ENCODE measurements at regions not wholly inside any gene's neighbourhood (a gene's known extent, or its start where the extent isn't known, plus 50 kb on each side); places are given as distances from the start of the nearest gene placed in this dataset.
"Not testable (repeated sequence)": the region's sequence is repeated elsewhere in the genome, so short reads cannot be mapped to it uniquely, and the experiment has no call there.

- not testable (repeated sequence) for DNase-seq (ENCODE audit: low read depth)
Measured at GRCh38 chr9:40930426-40930825, 198.1 kb downstream of the FOXD4L6 start.

GRCh38 chr9:40929488-40929845 lies 199.0 kb downstream of the FOXD4L6 start:
- not testable (repeated sequence) for DNase-seq (ENCODE audit: low read depth)

- DNase-seq (ENCODE audit: low read depth): no peak
Measured at GRCh38 chr9:40928803-40929487, 199.5 kb downstream of the FOXD4L6 start.

DNA sequence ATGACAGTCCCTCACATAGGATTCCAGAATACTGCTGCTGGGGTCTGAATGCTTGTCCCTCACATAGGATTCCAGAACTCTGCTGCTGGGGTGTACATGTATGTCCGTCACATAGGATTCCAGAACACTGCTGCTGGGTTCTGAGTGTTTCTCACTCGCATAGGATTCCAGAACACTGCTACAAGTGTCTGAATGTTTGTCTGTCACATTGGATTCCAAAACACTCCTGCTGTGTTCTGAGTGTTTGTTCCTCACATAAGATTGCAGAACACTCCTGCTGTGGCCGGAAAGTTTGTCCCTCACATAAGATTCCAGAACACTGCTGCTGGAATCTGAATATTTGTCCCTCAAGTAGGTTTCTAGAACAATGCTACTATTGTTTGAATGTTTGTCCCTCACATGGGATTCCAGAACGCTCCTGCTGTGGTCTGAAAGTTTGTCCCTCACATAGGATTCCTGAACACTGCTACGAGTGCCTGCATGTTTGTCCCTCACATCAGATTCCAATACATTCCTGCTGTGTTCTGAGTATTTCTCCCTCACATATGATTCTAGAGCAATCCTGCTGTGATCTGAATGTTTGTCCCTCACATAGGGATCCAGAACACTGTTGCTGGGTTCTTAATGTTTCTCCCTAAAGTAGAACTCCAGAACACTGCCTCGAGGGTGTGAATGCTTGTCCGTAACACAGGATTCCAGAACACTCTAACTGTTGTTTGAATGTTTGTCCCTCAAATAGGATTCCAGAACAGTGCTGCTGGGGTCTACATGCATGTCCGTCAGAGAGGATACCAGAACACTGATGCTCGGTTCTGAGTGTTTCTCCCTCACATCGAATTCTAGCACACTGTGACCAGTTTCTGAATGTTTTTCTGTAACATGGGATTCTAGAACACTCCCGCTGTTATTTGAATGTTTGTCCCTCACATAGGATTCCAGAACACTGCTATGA lies 200.4 kb downstream of the FOXD4L6 start:
- DNase-seq (ENCODE audit: low read depth): no peak

GRCh38 chr9:40927260-40927631 lies 201.2 kb downstream of the FOXD4L6 start:
- DNase-seq (ENCODE audit: low read depth): no peak

DNA sequence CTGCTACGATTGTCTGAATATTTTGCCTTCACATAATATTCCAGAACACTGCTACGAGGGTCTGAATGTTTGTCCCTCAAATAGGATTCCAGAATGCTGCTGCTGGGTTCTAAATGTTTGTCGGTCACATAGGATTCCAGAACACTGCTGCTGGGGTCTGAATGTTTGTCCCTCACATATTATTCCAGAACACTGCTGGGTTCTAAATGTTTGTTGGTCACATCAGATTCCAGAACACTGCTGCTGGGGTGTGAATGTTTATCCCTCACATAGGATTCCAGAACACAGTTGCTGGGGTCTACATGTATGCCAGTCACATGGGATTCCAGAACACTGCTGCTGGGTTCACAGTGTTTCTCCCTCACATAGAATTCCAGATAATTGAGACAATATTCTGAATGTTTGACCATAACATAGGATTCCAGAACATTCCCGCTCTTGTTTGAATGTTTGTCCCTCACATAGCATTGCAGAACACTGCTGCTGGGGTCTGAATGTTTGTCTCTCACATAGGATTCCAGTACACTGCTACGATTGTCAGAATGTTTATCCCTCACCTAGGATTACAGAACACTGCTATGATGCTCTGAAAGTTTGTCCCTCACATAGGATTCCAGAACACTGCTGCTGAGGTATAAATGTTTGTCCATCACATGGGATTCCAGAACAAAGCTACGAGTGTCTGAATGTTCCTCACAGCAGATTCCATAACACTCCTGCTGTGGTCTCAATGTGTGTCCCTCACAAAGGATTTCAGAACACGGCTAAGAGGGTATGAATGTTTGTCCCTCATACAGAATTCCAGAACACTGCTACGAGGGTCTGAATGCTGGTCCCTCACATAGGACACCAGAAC lies 201.8 kb downstream of the FOXD4L6 start:
- DNase-seq (ENCODE audit: low read depth): no peak

GRCh38 chr9:40925149-40925548 lies 203.3 kb downstream of the FOXD4L6 start:
- DNase-seq (ENCODE audit: low read depth): no peak

DNA sequence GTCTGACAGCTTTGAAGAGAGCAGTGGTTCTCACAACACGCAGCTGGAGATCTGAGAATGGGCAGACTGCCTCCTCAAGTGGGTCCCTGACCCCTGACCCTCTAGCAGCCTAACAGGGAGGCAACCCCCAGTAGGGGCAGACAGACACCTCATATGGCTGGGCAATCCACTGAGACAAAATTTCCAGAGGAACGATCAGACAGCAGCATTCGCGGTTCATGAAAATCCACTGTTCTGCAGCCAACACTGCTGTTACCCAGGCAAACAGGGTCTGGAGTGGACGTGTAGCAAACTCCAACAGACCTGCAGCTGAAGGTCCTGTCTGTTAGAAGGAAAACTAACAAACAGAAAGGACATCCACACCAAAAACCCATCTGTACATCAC lies 212.1 kb downstream of the FOXD4L6 start:
- not testable (repeated sequence) for DNase-seq (ENCODE audit: low read depth)

- not testable (repeated sequence) for DNase-seq (ENCODE audit: low read depth)
Measured at GRCh38 chr9:40915660-40916398, 212.7 kb downstream of the FOXD4L6 start.

DNA sequence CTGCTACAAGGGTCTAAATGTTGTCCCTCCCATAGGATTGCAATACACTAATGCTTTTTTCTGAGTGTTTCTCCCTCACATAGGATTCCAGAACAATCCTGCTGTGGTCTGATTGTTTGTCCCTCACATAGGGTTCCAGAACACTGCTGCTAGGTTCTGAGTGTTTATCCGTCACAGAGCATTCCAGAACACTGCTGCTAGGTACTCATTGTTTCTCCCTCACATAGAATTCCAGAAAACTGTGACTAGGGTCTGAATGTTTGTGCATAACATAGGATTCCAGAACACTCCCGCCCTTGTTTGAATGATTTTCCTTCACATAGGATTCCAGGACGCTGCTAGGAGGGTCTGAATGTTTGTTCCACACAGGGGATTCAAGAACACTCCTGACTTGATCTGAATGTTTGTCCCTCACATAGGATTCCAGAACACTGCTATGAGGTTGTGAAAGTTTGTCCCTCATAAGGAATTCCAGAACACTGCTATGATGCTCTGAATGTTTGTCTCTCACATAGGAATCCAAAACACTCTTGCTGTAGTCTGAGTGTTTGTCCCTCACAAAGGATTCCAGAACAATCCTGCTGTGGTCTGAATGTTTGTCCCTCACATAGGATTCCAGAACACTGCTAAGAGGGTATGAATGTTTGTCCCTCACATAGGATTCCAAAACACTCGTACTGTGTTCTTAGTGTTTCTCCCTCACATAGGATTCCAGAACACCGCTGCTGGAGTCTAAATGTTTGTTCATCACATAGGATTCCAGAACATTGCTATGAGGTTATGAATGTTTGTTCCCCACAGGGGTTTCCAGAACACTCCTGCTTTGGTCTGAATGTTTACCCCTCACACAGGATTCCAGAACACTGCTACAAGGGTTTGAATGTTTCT lies 213.5 kb downstream of the FOXD4L6 start:
- DNase-seq (ENCODE audit: low read depth): no peak

- no peak for DNase-seq (ENCODE audit: low read depth)
Measured at GRCh38 chr9:40913928-40914673, 214.4 kb downstream of the FOXD4L6 start.

DNA sequence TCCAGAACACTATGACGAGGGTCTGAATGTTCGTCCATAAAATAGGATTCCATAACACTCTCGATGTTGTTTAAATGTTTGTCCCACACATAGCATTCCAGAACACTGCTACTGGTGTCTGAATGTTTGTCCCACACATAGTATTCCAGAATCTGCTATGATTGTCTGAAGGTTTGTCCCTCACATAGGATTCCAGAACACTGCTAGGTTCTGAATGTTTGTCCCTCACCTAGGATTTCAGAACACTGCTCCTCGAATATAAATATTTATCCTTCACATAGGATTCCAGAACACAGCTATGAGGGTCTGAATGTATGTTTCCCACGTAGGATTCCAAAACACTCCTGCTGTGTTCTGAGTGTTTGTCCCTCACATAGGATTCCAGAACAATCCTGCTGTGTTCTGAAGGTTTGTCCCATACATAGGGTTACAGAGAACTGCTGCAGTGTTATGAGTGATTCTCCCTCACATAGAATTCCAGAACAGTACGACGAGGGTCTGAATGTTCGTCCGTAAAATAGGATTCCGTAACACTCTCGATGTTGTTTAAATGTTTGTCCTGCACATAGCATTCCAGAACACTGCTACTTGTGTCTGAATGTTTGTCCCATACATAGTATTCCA lies 215.3 kb downstream of the FOXD4L6 start:
- no peak for DNase-seq (ENCODE audit: low read depth)

- not testable (repeated sequence) for DNase-seq (ENCODE audit: low read depth)
Measured at GRCh38 chr9:40912679-40913078, 215.8 kb downstream of the FOXD4L6 start.

GRCh38 chr9:40911647-40912046 lies 216.8 kb downstream of the FOXD4L6 start:
- no peak for DNase-seq (ENCODE audit: low read depth)

DNA sequence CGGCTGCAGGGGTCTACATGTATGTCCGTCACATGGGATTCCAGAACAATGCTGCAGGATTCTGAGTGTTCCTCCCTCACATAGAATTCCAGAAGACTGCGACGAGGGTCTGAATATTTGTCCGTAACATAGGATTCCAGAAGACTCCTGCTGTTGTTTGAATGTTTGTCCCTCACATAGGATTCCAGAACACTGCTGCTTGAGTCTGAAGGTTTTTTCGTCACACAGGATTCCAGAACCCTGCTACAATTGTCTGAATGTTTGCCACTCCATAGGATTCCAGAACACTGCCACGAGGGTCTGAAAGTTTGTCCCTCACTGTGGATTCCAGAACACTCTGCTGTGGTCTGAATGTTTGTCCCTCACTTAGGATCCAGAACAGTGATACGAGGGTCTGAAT lies 217.5 kb downstream of the FOXD4L6 start:
- DNase-seq (ENCODE audit: low read depth): not testable (repeated sequence)

DNA sequence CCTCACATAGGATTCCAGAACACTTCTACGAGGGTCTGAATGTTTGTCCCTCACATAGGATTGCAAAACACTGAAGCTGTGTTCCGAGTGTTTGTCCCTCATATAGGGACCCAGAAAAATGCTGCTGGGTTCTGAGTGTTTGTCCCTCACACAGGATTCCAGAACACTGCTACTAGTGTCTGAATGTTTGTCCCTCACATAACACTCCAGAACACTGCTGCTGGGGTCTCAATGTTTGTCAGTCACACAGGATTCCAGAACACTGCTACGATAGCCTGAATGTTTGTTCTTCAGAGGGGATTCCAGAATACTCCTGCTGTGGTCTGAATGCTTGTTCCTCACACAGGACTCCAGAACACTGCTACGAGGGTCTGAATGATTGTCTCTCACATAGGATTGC lies 218.7 kb downstream of the FOXD4L6 start:
- DNase-seq (ENCODE audit: low read depth): no peak

- DNase-seq (ENCODE audit: low read depth): not testable (repeated sequence)
Measured at GRCh38 chr9:40909111-40909510, 219.4 kb downstream of the FOXD4L6 start.

DNA sequence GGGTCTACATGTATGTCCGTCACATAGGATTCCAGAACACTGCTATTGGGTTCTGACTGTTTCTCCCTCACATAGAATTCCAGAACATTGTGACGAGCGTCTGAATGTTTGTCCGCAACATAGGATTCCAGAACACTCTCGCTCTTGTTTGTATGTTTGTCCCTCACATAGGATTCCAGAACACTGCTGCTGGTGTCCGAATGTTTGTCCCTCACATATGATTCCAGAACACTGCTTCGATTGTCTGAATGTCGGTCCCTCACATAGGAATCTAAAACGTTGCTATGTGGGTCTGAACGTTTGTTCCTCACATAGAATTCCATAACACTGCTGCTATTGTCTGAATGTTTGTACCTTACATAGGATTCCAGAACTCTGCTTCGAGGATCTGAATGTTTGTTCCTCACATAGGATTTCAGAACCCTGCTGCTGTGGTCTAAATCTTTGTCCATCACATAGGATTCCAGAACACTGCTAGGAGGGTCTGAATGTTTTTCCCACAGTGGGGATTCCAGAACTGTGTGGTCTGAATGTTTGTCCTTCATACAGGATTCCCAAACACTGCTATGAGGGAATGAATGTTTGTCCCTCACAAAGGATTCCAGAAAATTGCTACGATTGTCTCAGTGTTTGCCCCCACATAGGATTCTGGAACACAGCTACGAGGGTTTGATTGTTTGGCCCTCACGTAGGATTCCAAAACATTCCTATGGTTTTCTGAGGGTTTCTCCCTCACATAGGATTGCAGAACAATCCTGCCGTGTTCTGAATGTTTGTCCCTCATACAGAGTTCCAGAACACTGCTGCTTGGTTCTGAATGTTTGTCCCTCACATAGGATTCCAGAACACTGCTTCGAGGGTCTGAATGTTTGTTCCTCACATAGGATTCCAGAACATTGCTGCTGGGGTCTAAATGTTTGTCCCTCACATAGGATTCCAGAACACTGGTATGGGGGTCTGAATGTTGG lies 220.5 kb downstream of the FOXD4L6 start:
- DNase-seq (ENCODE audit: low read depth): no peak
